Lower leg skin (tissue), 4 donors: ENCODE measurements at regions not wholly inside any gene's neighbourhood (a gene's known extent, or its start where the extent isn't known, plus 50 kb on each side); places are given as distances from the start of the nearest gene placed in this dataset.

Source experiments
- DNase-seq, 2 donors: peaks; one replicate each; pipeline ENCODE4 v3.0.0-alpha.2; 2019; ENCODE audit warnings: low spot score in 2 of 2
- H3K4me3 ChIP-seq: fragments of 200-600 bp; sonication (generic); 2 replicates; pipeline ENCODE4 v1.5.1; 2017; ENCODE audit warnings: mild to moderate bottlenecking, low read depth; ENCODE audit not compliant: poor library complexity, severe bottlenecking
- CTCF ChIP-seq, 3 donors: fragments of 450-650 bp; IDR thresholded peaks; one replicate each; pipeline ENCODE4 v1.5.1; 2016; ENCODE audit warnings: antibody characterized with exemption in 3 of 3, mild to moderate bottlenecking in 3 of 3, moderate library complexity in 2 of 3
- POLR2A ChIP-seq, 2 donors: fragments of 450-650 bp; IDR thresholded peaks; one replicate each; pipeline ENCODE4 v1.6.1; 2016 to 2017; ENCODE audit warnings: antibody characterized with exemption in 2 of 2, mild to moderate bottlenecking in 1 of 2, moderate library complexity in 1 of 2
- WGBS, 2 donors: methylation state at CpG; one replicate each; pipeline ENCODE4 v1.1.5; 2018; 5-methylcytosine and 5-hydroxymethylcytosine counted together
- intact Hi-C: fragments of 100-400 bp; cut with DNase I; formaldehyde crosslinking; loops from one replicate; pipeline ENCODE4 v1.15.0; 2023; ENCODE audit warnings: low total_unique reads

- 77 to 80% methylated on average over 2 of the region's 2 CpGs for WGBS, 2 donors
- intact Hi-C loops, result no loop called here
- TF ChIP-seq CTCF (IDR thresholded peaks at IDR 0.05), result no peak
- no peak for TF ChIP-seq POLR2A (IDR thresholded peaks at IDR 0.05)
- no peak for DNase-seq
- H3K4me3 ChIP-seq, result no peak overlapping the region
Measured at GRCh38 chr4:33226133-33226532, 2506.0 kb downstream of the PCDH7 start.

DNA sequence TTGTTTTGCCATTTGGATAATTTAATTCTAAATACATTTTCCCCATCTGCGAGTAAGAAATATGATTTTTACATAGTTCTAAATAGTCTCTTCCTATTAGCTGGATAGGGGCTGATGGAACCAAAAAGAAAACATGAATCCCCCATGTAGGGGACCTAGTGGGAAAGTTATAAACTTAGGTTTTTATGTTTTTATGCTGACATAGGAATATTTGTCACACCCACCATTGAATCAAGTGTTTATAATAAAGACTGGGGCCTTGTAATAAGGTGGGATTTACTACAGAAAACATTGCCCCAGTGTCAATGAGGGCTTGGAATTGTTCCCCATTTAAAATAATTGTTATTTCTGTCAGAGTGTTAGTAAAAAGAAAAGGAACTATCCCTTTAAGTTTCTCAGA, 2506.6 kb downstream of the PCDH7 start:
- TF ChIP-seq CTCF (IDR thresholded peaks at IDR 0.05) (no peak), POLR2A (IDR thresholded peaks at IDR 0.05) (no peak)
- intact Hi-C loops, result no loop called here
- no peak overlapping the region for H3K4me3 ChIP-seq
- no peak for DNase-seq
- WGBS, 2 donors, result 91 to 93% methylated on average over 1 of the region's 1 CpG

- no peak for TF ChIP-seq CTCF (IDR thresholded peaks at IDR 0.05)
- TF ChIP-seq POLR2A (IDR thresholded peaks at IDR 0.05), result no peak
- intact Hi-C loops, result no loop called here
- H3K4me3 ChIP-seq, result no peak overlapping the region
- no peak for DNase-seq
- WGBS, 2 donors, result 90 to 91% methylated on average over 10 of the region's 10 CpGs
Measured at GRCh38 chr4:33255094-33255493, 2534.9 kb downstream of the PCDH7 start.

DNA sequence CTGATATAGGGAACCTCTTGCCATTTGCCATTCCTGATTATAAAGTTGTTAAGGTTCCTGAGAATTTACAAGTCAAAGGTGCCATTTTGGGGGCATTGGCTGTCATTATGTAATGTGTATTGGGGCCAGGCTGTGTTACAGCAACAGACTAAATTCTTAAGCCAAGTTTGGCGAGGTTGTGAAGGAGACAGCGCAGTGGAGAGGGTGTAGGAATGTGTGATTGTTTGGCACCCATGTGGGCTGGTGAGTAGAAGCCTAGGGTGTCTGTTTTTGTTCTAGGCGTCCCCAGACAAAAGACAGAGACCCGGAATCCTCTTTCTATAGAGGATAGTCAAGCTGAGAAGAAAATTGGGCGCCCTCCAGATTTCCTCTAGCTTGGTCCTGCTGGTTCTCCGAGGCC, 2535.3 kb downstream of the PCDH7 start:
- H3K4me3 ChIP-seq, result no peak overlapping the region
- DNase-seq, result no peak
- TF ChIP-seq CTCF (IDR thresholded peaks at IDR 0.05) (no peak), POLR2A (IDR thresholded peaks at IDR 0.05) (no peak)
- intact Hi-C loops, result no loop called here
- WGBS, 2 donors, result 86 to 91% methylated on average over 6 of the region's 6 CpGs

- no peak for DNase-seq
- WGBS, 2 donors, result 80% methylated on average over 2 of the region's 2 CpGs
- H3K4me3 ChIP-seq, result no peak overlapping the region
- TF ChIP-seq CTCF (IDR thresholded peaks at IDR 0.05), result no peak
- no peak for TF ChIP-seq POLR2A (IDR thresholded peaks at IDR 0.05)
- intact Hi-C loops, result no loop called here
Measured at GRCh38 chr4:33262824-33263223, 2542.7 kb downstream of the PCDH7 start.

DNA sequence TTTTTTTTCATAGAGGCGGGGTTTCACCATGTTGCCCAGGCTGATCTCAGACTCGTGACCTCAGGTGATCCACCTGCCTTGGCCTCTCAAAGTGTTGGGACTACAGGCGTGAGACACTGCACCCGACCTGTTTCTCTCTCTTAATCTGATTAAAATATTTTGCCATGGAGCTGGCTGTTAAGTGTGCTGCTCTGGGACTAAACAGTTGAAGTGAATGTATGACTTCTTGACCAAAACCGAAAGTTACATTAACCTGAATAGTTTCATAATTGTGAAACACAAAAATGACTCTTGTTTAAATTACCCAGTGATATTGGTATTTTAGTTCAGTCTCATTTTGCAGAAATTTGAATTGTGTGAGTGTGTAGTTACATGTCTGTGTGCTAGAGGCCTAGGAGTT, 2548.6 kb downstream of the PCDH7 start:
- DNase-seq, result no peak
- WGBS, 2 donors, result 85 to 86% methylated on average over 5 of the region's 5 CpGs
- no peak overlapping the region for H3K4me3 ChIP-seq
- TF ChIP-seq CTCF (IDR thresholded peaks at IDR 0.05) (no peak), POLR2A (IDR thresholded peaks at IDR 0.05) (no peak)
- intact Hi-C loops, result no loop called here
